Naive B cell (primary cell): ENCODE measurements at regions not wholly inside any gene's neighbourhood (a gene's known extent, or its start where the extent isn't known, plus 50 kb on each side); places are given as distances from the start of the nearest gene placed in this dataset.

Experiments used
- ATAC-seq, 2 donors: fragments of 150-1000 bp; cut with Tn5 transposase; 2 replicates each; pipeline ENCODE4 v1.10.0; 2021; ENCODE audit warnings: low read depth in 2 of 2, mild to moderate bottlenecking in 2 of 2, moderate library complexity in 2 of 2
- DNase-seq: peaks from one replicate; pipeline ENCODE4 v3.0.0; 2022
- H3K27ac Mint-ChIP-seq, 6 donors: one replicate each; pipeline ENCODE4 v1.8.0; 2020 to 2022; ENCODE audit warnings: mild to moderate bottlenecking in 6 of 6, mixed read lengths in 6 of 6, moderate library complexity in 5 of 6, inconsistent platforms in 2 of 6
- H3K27me3 Mint-ChIP-seq, 3 donors: one replicate each; pipeline ENCODE4 v1.8.0; 2021 to 2022; ENCODE audit warnings: mixed read lengths in 3 of 3, mild to moderate bottlenecking in 1 of 3
- H3K36me3 Mint-ChIP-seq, 2 donors: one replicate each; pipeline ENCODE4 v1.8.0; 2020 to 2022; ENCODE audit warnings: mixed read lengths in 2 of 2, inconsistent platforms in 1 of 2, mild to moderate bottlenecking in 1 of 2
- H3K4me1 Mint-ChIP-seq, 3 donors: one replicate each; pipeline ENCODE4 v1.8.0; 2020 to 2022; ENCODE audit warnings: mixed read lengths in 3 of 3, inconsistent platforms in 1 of 3, mild to moderate bottlenecking in 1 of 3, moderate library complexity in 1 of 3
- H3K4me3 Mint-ChIP-seq, 8 donors: one replicate each; pipeline ENCODE4 v1.8.0; 2020 to 2022; ENCODE audit warnings: mild to moderate bottlenecking in 8 of 8, mixed read lengths in 8 of 8, moderate library complexity in 8 of 8, inconsistent platforms in 2 of 8
- H3K9me3 Mint-ChIP-seq, 7 donors: one replicate each; pipeline ENCODE4 v1.8.0; 2020 to 2022; ENCODE audit warnings: mixed read lengths in 7 of 7, mild to moderate bottlenecking in 5 of 7, inconsistent platforms in 2 of 7, moderate library complexity in 1 of 7

DNA sequence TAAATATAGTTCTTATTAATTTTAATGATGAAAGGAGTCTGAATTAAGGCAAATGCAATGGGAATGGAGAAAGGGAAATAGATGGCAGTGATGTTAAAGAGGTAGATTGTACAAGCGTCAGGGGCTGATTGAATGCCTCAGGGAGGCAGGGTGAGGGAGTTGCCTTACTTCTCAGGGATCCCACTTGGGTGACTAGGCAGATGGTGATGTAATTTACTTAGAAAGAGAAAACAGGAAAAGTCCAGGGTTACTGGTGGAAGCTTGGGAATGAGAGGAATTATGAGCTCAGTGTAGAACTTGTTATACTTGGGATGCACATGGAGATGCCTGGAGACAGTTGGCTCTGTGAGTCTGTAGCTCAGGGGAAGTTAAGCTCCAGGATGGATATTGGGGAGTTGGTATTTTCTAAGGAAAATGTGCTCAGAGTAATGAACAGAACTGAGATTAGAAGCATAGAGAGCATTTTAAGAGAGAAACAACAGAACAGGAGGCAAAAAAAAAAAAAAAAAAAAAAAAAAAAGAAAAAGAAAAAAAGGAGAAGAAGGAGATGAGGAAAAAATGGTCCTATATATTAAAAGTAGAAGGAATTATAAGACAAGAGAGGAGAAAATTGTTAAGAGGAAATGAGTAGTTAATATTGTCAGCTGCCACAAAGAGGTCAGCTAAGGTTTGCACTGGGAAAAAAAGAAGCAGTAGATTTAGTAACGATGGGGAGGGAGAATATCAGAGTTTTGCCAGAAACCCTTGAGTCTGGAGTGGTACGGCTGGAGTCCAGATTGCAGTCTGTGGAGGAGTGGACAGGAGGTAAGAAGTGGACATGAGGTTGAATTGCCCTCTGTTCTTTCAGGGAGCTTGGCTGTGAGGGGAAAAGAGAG lies 88.0 kb upstream of the ELL2 start:
- DNase-seq (no peak), ATAC-seq (no peak)
- Mint-ChIP-seq H3K9me3 (peaks cover 0 to 11% (median 4%) of the 10 kb centered on the region in 7 donors), H3K36me3 (no peaks in the 10 kb centered on the region), H3K4me1 (no peaks in the 10 kb centered on the region), H3K27me3 (peaks cover 0 to 5% (median 0%) of the 10 kb centered on the region in 3 donors), H3K4me3 (no peak overlapping the region), H3K27ac (no peak overlapping the region)

DNA sequence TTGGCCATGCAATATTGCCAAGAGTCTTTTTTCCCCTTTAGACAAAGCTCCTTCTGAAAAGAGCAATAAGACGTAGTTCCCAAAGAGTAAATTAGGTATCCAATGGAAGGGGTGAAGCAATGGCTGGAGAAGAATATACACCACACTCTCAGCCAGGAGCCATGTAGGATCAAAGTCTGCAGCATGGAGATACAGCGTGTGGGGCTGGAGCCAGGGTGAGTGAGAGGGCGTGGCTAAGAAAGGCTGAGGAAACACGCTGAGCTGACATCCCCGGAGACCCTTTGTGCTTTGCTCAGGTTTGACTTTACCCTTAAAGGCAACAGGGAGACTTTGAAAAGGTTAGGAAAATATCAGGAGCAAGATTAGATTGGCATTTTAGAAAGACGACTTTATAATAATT lies 87.1 kb upstream of the ELL2 start:
- Mint-ChIP-seq H3K4me1 (no peaks in the 10 kb centered on the region), H3K27me3 (peaks cover 0 to 5% (median 0%) of the 10 kb centered on the region in 3 donors), H3K4me3 (no peak overlapping the region), H3K36me3 (no peaks in the 10 kb centered on the region), H3K27ac (no peak overlapping the region), H3K9me3 (peaks cover 0 to 11% (median 4%) of the 10 kb centered on the region in 7 donors)
- ATAC-seq (no peak), DNase-seq (no peak)

DNA sequence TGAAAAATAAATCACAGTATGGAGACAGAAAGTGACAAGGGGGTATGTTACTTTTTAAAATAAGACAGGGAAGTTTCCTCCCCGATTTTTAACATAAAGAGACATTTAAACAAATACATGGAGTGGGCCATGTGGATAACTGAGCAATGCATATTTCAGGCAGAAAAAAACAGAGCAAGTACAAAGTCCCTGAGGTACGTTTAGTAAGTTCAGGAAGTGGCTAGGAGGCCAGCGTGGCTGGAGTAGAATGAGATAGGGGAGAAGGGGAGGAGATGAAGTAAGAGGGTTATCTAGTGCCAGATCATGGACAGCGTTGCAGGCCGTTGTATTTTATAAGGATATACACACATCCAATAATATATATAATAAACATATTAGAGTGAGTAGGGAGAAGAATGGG lies 84.2 kb upstream of the ELL2 start:
- no peak for ATAC-seq
- Mint-ChIP-seq H3K36me3 (no peaks in the 10 kb centered on the region), H3K27ac (peak overlapping the region in 1 of 6 donors; percentile 73), H3K27me3 (peaks cover 0 to 13% (median 0%) of the 10 kb centered on the region in 3 donors), H3K4me3 (no peak overlapping the region), H3K9me3 (peaks cover 0 to 5% (median 0%) of the 10 kb centered on the region in 7 donors), H3K4me1 (no peaks in the 10 kb centered on the region)
- no peak for DNase-seq

DNA sequence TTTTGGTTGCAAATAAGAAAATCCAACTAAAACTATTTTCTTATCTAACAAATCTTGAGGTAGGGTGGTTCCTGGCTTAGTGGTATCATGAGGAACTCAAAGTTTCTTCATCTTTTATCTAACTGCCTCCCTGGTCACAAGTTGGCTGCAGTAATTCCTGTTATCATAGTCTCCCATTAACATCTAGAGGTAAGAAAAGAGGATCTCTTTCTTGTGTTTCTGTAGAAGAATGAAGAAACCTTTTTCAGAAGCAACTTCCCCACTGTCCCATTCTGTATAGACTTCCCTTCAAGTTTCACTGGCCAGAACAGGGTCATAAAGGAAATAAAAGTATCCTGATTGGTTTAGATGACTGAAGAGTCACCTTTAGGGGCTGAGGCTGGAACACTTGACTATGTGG lies 81.8 kb upstream of the ELL2 start:
- Mint-ChIP-seq H3K36me3 (no peaks in the 10 kb centered on the region), H3K27ac (no peak overlapping the region), H3K9me3 (peaks cover 0 to 19% (median 11%) of the 10 kb centered on the region in 7 donors), H3K27me3 (peaks cover 0 to 13% (median 4%) of the 10 kb centered on the region in 3 donors), H3K4me3 (no peak overlapping the region), H3K4me1 (no peaks in the 10 kb centered on the region)
- no peak for ATAC-seq
- no peak for DNase-seq

DNA sequence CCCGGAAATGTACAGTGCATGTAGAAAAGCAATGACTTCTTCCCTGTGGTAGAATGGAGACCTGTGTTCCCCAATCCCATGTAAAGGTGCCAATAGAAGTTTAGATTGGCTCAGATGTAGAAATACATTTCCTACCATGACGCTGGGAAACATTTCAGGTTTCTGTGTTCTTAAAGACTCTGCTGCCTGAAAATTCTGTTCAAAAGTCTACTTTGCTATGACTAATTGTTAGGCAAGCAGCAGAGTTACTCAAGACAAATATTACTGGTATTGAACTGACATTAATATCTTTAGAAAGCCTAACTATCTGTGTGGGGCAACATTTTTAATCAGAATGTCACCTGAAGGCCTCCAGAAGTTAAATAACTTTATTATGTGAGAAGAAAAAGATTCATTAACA lies 75.5 kb upstream of the ELL2 start:
- DNase-seq = no peak
- no peak for ATAC-seq
- H3K27ac Mint-ChIP-seq = no peak overlapping the region
- peaks cover 0 to 26% (median 11%) of the 10 kb centered on the region in 7 donors for H3K9me3 Mint-ChIP-seq
- peaks cover 0 to 10% (median 0%) of the 10 kb centered on the region in 3 donors for H3K27me3 Mint-ChIP-seq
- no peaks in the 10 kb centered on the region for H3K4me1 Mint-ChIP-seq
- H3K4me3 Mint-ChIP-seq = no peak overlapping the region
- H3K36me3 Mint-ChIP-seq = no peaks in the 10 kb centered on the region

DNA sequence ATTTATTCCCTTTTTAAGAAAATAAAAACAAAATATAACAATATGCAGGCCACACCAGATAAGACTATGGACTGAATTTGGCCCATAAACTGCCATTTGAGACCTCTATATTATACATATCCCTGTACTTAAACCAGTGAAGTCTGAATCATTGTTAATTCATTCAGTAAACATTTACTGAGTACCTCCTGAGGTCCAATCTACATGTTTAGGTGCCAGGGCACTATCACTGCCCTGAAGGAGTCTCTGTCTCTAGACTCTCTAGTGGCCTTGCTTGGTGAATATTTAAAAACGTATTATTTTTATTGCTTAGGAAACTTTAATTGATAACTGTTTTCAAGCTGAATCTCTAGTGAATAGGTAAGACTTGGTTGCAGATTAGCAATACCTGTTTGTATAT lies 74.7 kb upstream of the ELL2 start:
- peaks cover 0 to 26% (median 11%) of the 10 kb centered on the region in 7 donors for H3K9me3 Mint-ChIP-seq
- H3K4me3 Mint-ChIP-seq = no peak overlapping the region
- ATAC-seq (no peak), DNase-seq (no peak)
- no peaks in the 10 kb centered on the region for H3K36me3 Mint-ChIP-seq
- H3K4me1 Mint-ChIP-seq = no peaks in the 10 kb centered on the region
- H3K27me3 Mint-ChIP-seq = peaks cover 0 to 10% (median 0%) of the 10 kb centered on the region in 3 donors
- no peak overlapping the region for H3K27ac Mint-ChIP-seq

DNA sequence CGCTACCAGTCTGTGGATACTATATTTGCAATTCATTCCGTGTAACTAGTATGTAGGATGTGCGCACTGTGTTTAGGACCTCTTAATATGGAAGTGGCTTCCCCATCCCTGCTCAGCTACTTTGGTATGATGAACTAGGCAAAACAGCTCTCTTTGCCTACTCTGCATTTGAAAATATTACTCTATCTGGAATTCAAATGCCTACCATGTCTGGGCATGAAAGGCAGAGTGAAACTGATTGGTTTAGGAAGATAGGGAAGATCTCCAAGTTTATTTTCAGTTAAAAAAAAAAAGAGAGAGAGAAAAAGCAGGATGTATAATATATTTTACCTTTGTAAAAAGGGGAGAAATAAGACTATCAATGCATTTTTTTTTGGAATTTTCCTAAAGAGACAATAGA lies 74.1 kb upstream of the ELL2 start:
- H3K4me3 Mint-ChIP-seq = no peak overlapping the region
- H3K27me3 Mint-ChIP-seq = peaks cover 0 to 10% (median 0%) of the 10 kb centered on the region in 3 donors
- H3K36me3 Mint-ChIP-seq = no peaks in the 10 kb centered on the region
- H3K27ac Mint-ChIP-seq = no peak overlapping the region
- DNase-seq = no peak
- H3K9me3 Mint-ChIP-seq = peaks cover 0 to 26% (median 11%) of the 10 kb centered on the region in 7 donors
- H3K4me1 Mint-ChIP-seq = no peaks in the 10 kb centered on the region
- ATAC-seq = no peak

DNA sequence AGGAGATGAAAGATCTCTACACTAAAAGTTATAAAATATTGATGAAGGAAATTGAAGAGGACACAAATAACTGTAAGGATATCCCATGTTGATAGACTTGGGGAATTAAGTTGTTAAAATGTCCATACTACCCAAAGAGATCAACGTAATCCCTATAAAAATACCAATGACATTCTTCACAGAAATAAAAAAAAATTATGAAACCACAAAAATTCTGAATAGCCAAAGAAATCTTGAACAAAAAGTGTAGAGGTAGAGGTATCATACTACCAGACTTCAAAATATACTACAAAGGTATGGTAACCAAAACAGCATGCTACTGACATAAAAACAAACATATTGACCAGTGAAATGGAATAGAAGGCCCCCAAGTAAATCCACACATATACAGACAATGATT lies 71.5 kb upstream of the ELL2 start:
- H3K4me3 Mint-ChIP-seq = no peak overlapping the region
- DNase-seq = no peak
- H3K9me3 Mint-ChIP-seq = peaks cover 0 to 12% (median 0%) of the 10 kb centered on the region in 7 donors
- no peaks in the 10 kb centered on the region for H3K36me3 Mint-ChIP-seq
- peaks cover 0 to 6% (median 0%) of the 10 kb centered on the region in 3 donors for H3K27me3 Mint-ChIP-seq
- no peak overlapping the region for H3K27ac Mint-ChIP-seq
- no peak for ATAC-seq
- H3K4me1 Mint-ChIP-seq = no peaks in the 10 kb centered on the region

DNA sequence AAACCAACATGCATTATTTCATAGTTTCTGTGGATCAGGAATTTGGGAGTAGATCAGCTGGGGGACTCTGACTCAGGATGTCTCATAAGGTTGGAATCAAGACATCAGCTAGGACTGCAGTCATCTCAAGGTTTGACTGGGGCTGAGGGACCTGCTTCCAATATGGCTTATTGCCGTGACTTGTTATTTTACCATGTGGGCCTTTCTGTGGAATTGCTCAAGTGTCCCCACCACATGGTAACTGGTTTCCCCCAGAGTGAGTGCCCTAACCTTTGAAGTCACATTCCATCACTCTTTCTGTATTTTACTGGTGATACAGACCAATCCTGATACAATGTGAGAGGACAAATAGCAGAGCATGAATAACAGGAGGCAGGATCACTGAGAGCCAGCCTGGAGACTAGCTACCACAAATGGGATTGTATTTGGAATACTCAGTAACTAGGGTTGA lies 70.2 kb upstream of the ELL2 start:
- H3K27ac Mint-ChIP-seq = no peak overlapping the region
- H3K9me3 Mint-ChIP-seq = peaks cover 0 to 12% (median 0%) of the 10 kb centered on the region in 7 donors
- no peak overlapping the region for H3K4me3 Mint-ChIP-seq
- peaks cover 0 to 6% (median 0%) of the 10 kb centered on the region in 3 donors for H3K27me3 Mint-ChIP-seq
- H3K4me1 Mint-ChIP-seq = no peaks in the 10 kb centered on the region
- DNase-seq (no peak), ATAC-seq (no peak)
- no peaks in the 10 kb centered on the region for H3K36me3 Mint-ChIP-seq

DNA sequence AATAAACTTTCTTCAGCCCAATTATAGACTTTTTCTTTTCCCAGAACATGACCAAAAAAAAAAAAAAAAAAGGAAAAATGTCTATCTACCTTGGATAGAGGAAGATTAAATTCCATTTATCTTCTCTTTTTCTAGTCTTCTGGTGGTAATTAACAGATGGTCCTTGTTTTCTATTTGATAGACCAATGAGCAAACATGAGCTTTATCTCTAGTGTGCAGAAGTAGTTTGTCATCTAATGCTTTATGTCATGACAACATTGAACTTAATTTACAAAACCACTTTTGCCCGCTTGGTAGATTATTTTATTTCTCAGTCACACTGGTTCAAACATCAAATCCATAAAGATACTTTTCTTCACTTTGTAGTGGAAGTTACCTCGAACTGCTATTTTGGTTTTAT lies 69.5 kb upstream of the ELL2 start:
- no peaks in the 10 kb centered on the region for H3K4me1 Mint-ChIP-seq
- no peak overlapping the region for H3K4me3 Mint-ChIP-seq
- H3K27ac Mint-ChIP-seq = no peak overlapping the region
- DNase-seq = no peak
- peaks cover 0 to 6% (median 0%) of the 10 kb centered on the region in 3 donors for H3K27me3 Mint-ChIP-seq
- H3K9me3 Mint-ChIP-seq = peaks cover 0 to 12% (median 0%) of the 10 kb centered on the region in 7 donors
- no peaks in the 10 kb centered on the region for H3K36me3 Mint-ChIP-seq
- no peak for ATAC-seq

DNA sequence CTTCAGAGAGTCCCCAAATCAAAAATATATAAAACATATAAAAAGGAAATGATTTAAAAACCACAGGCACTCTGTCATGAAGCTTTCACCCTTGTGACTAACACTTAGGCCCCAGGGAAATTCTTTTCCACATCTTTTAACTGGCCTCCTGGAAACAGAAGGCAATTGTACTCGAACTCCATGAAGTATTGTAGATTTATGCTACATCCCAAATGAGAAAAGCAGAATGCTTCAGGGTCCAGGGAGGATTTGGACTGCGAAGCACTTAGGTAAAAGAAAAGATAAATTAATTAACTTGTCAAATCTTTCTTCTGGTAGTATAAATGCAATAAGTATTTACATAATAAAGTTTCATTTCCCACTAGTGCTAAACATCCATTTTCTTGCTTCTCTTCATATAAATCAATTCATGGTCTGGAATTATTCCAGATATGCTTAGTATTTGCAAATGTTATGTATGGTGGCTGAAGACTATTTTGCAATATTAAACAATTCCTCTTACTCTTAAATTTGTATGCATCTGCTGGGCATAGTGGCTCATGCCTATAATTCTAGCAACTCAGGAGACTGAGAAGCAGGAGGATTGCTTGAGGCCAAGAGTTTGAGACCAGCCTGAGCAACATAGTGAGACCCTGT lies 64.9 kb upstream of the ELL2 start:
- no peaks in the 10 kb centered on the region for H3K4me1 Mint-ChIP-seq

DNA sequence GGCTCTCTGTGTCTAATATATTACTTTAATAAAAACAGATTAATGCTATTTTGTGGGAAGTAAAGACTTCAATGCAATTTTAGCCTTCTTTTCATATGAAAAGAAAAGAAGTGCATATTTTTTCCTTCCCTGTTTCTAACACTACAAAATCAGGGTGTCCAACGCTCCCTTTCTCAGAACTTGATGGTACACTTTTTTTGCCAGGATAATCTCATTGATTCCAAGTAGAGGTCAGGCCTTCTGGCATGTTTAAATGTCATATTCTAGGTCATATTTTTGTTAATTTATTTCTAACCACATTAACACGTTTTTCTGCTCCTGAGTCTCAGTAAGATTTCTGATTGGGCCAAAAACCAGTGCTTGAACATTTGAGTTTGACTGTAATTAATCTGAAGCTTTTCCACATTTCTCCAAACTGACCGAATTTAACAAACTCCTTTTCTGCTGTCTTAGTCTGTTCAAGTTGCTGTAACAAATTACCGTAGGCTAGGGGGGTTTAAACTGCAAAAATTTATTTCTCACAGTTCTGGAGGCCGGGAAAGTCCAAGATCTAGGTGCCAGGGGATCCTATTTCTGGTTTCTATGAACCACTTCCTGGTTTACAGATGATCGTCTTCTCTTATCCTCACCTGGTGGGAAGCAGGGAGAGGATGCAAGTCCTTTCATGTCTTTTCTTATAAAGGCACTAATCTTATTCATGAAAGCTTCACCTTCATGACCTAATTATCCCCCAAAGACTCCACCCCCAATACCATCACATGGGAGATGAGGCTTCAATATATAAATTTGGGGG lies 63.2 kb upstream of the ELL2 start:
- H3K4me3 Mint-ChIP-seq = no peak overlapping the region
- no peaks in the 10 kb centered on the region for H3K36me3 Mint-ChIP-seq
- H3K9me3 Mint-ChIP-seq = no peaks in the 10 kb centered on the region
- peaks cover 0 to 5% (median 0%) of the 10 kb centered on the region in 3 donors for H3K27me3 Mint-ChIP-seq
- no peak overlapping the region for H3K27ac Mint-ChIP-seq
- ATAC-seq (no peak), DNase-seq (no peak)
- no peaks in the 10 kb centered on the region for H3K4me1 Mint-ChIP-seq

More for the DNA sequence above, 64.9 kb upstream of the ELL2 start:
- Mint-ChIP-seq H3K27me3 (peaks cover 0 to 5% (median 0%) of the 10 kb centered on the region in 3 donors), H3K27ac (no peak overlapping the region), H3K36me3 (no peaks in the 10 kb centered on the region), H3K9me3 (no peaks in the 10 kb centered on the region), H3K4me3 (peak overlapping the region in 1 of 8 donors; percentile 21)
- ATAC-seq = no peak
- no peak for DNase-seq

DNA sequence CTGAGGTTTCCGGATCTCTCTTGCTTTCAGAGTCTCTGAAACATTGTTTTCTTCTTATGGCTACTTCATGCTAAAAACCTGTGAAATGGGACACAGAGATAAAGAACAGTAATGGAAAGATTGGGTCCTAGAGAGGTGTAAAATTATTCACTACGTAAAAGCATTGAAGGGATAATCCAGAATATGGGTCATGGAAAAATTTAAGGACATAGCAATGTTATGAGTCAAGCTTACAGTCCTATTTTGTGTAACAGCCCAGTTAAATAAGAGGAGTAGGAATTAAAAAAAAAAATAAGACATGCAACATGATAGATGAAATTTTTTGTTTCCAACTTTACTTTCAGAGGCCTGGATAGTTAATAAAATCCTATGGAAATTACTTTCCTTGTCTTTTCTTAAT lies 61.9 kb upstream of the ELL2 start:
- peaks cover 0 to 5% (median 0%) of the 10 kb centered on the region in 3 donors for H3K27me3 Mint-ChIP-seq
- DNase-seq (no peak), ATAC-seq (no peak)
- no peaks in the 10 kb centered on the region for H3K4me1 Mint-ChIP-seq
- no peaks in the 10 kb centered on the region for H3K36me3 Mint-ChIP-seq
- no peak overlapping the region for H3K4me3 Mint-ChIP-seq
- no peak overlapping the region for H3K27ac Mint-ChIP-seq
- H3K9me3 Mint-ChIP-seq = no peaks in the 10 kb centered on the region
